ENCODE measurements at regions not wholly inside any gene's neighbourhood (a gene's known extent, or its start where the extent isn't known, plus 50 kb on each side); places are given as distances from the start of the nearest gene placed in this dataset.

DNA sequence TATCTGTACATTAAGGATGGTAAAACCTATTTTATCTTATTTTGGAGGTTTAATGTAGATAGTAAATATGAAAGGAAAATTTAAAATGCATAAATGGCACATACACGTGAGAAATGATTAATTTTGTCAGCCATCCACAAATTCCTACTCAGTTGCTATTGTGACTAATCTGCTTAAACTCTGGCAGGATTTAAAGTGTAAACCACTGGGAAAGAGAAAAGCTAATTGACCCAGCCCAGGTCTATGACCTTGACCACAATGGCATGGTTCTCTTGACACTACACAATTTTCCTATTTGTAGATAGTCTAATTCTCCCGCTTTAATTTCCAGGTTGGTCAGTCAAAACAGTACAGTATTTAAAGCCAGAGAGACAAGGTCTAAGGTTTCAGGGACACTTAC lies 459.0 kb upstream of the KLF4 start:
- no peaks in the 10 kb centered on the region for H3K27me3 Mint-ChIP-seq (ENCODE audit: insufficient read depth, low read depth, poor library complexity)
- no peak for TF ChIP-seq REST (IDR thresholded peaks at IDR 0.05; ENCODE audit: unreplicated experiment)
- no peak for TF ChIP-seq POLR2AphosphoS5 (IDR thresholded peaks at IDR 0.05; ENCODE audit: low read depth)
- TF ChIP-seq JUNB (IDR thresholded peaks at IDR 0.05; ENCODE audit: unreplicated experiment) = no peak
- Histone ChIP-seq H3K27me3 (ENCODE audit: insufficient read depth) (no peaks in the 10 kb centered on the region), H3K4me3 (no peak overlapping the region), H2AFZ (no peak overlapping the region), H4K20me1 (replicated peaks; ENCODE audit: insufficient read depth) (no peaks in the 10 kb centered on the region), H3K4me1 (ENCODE audit: insufficient read depth) (no peaks in the 10 kb centered on the region), H3K27ac (ENCODE audit: low read depth) (no peak overlapping the region), H3K9me2 (ENCODE audit: insufficient read depth) (peaks cover 14% of the 10 kb centered on the region; the same call in 1 of the 2 replicates), H3K79me2 (replicated peaks; ENCODE audit: insufficient read depth) (no peaks in the 10 kb centered on the region), H3K36me3 (ENCODE audit: insufficient read depth) (no peaks in the 10 kb centered on the region), H3K4me2 (no peak overlapping the region), H3F3A (replicated peaks; ENCODE audit: low read depth) (no peaks in the 10 kb centered on the region)
- DNase-seq (ENCODE audit: low spot score) = no peak
- H3K4me3 Mint-ChIP-seq = no peak overlapping the region
- no peak overlapping the region for H3K27ac Mint-ChIP-seq
- H3K36me3 Mint-ChIP-seq (ENCODE audit: low read depth) = peaks cover 3% of the 10 kb centered on the region; the same call in 2 of the 3 replicates
- ATAC-seq = no peak
- no peaks in the 10 kb centered on the region for H3K4me1 Mint-ChIP-seq
- peaks cover 23% of the 10 kb centered on the region for H3K9me3 Mint-ChIP-seq

DNA sequence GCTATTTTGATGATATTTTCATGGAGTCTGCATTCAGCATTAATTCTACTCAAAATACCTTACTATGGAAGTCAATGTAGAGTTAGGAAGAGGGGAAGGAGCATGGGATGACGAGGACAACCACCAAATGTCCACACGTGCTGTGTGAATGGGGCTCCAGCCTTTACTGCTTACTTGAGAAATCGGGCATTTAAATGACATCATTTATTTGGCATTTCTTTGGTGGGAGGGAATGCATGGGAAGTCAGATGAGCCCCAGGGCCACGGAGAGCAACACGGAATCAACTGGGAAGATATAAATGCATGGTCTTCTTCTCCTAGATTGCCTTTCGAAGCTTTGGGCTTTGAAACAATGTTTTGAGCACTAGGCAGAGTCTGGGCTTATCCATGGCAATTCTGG lies 458.5 kb upstream of the KLF4 start:
- peaks cover 14% of the 10 kb centered on the region; the same call in 1 of the 2 replicates for H3K9me2 ChIP-seq (ENCODE audit: insufficient read depth)
- H3K36me3 ChIP-seq (ENCODE audit: insufficient read depth) = no peaks in the 10 kb centered on the region
- Mint-ChIP-seq H3K27me3 (ENCODE audit: insufficient read depth, low read depth, poor library complexity) (no peaks in the 10 kb centered on the region), H3K36me3 (ENCODE audit: low read depth) (peaks cover 3% of the 10 kb centered on the region; the same call in 2 of the 3 replicates), H3K4me3 (no peak overlapping the region), H3K27ac (no peak overlapping the region), H3K9me3 (peaks cover 23% of the 10 kb centered on the region), H3K4me1 (no peaks in the 10 kb centered on the region)
- no peak overlapping the region for H3K4me2 ChIP-seq
- TF ChIP-seq EZH2 (IDR thresholded peaks at IDR 0.05; ENCODE audit: low read depth, unreplicated experiment) (no peak), NANOG (IDR thresholded peaks at IDR 0.05; ENCODE audit: borderline replicate concordance) (no peak), POLR2AphosphoS5 (IDR thresholded peaks at IDR 0.05; ENCODE audit: low read depth) (no peak), CREB1 (CRISPR knock-in tag; IDR thresholded peaks at IDR 0.05; ENCODE audit: low read depth) (no peak), JUNB (IDR thresholded peaks at IDR 0.05; ENCODE audit: unreplicated experiment) (no peak), EZH2phosphoT487 (IDR thresholded peaks at IDR 0.05; ENCODE audit: unreplicated experiment) (no peak)
- TF ChIP-seq, protein P1, sequence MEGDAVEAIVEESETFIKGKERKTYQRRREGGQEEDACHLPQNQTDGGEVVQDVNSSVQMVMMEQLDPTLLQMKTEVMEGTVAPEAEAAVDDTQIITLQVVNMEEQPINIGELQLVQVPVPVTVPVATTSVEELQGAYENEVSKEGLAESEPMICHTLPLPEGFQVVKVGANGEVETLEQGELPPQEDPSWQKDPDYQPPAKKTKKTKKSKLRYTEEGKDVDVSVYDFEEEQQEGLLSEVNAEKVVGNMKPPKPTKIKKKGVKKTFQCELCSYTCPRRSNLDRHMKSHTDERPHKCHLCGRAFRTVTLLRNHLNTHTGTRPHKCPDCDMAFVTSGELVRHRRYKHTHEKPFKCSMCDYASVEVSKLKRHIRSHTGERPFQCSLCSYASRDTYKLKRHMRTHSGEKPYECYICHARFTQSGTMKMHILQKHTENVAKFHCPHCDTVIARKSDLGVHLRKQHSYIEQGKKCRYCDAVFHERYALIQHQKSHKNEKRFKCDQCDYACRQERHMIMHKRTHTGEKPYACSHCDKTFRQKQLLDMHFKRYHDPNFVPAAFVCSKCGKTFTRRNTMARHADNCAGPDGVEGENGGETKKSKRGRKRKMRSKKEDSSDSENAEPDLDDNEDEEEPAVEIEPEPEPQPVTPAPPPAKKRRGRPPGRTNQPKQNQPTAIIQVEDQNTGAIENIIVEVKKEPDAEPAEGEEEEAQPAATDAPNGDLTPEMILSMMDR (conservative IDR thresholded peaks at IDR 0.05; ENCODE audit: low read depth in 2 of 2) = no peak
- H3K27ac ChIP-seq (ENCODE audit: low read depth) = no peak overlapping the region
- H3K4me3 ChIP-seq = no peak overlapping the region
- H4K20me1 ChIP-seq (replicated peaks; ENCODE audit: insufficient read depth) = no peaks in the 10 kb centered on the region
- DNase-seq (ENCODE audit: low spot score) (no peak), ATAC-seq (no peak)
- no peaks in the 10 kb centered on the region for H3K79me2 ChIP-seq (replicated peaks; ENCODE audit: insufficient read depth)
- H2AFZ ChIP-seq = no peak overlapping the region
- H3K27me3 ChIP-seq (ENCODE audit: insufficient read depth) = no peaks in the 10 kb centered on the region
- no peaks in the 10 kb centered on the region for H3F3A ChIP-seq (replicated peaks; ENCODE audit: low read depth)
- no peaks in the 10 kb centered on the region for H3K4me1 ChIP-seq (ENCODE audit: insufficient read depth)

All from GM23338 (cell line).